CMK (cell line): ENCODE measurements at regions not wholly inside any gene's neighbourhood (a gene's known extent, or its start where the extent isn't known, plus 50 kb on each side); places are given as distances from the start of the nearest gene placed in this dataset.

Source experiments
- DNase-seq: peaks from one replicate; pipeline ENCODE4 v3.0.0-alpha.2; 2010; ENCODE audit warnings: low read depth

- no peak for DNase-seq
These were observed 52.9 kb upstream of the RGS1 start for GRCh38 chr1:192522673-192523072.

- DNase-seq = no peak
These were observed 51.4 kb upstream of the RGS1 start for GRCh38 chr1:192524223-192524622.
